GM21786 (cell line): ENCODE measurements at regions not wholly inside any gene's neighbourhood (a gene's known extent, or its start where the extent isn't known, plus 50 kb on each side); places are given as distances from the start of the nearest gene placed in this dataset.
"Not testable (repeated sequence)": the region's sequence is repeated elsewhere in the genome, so short reads cannot be mapped to it uniquely, and the experiment has no call there.

Experiments
- ATAC-seq: cut with Tn5 transposase; IDR thresholded peaks from one replicate; pipeline ENCODE4 v1.9.1; 2021; ENCODE audit not compliant: unreplicated experiment

DNA sequence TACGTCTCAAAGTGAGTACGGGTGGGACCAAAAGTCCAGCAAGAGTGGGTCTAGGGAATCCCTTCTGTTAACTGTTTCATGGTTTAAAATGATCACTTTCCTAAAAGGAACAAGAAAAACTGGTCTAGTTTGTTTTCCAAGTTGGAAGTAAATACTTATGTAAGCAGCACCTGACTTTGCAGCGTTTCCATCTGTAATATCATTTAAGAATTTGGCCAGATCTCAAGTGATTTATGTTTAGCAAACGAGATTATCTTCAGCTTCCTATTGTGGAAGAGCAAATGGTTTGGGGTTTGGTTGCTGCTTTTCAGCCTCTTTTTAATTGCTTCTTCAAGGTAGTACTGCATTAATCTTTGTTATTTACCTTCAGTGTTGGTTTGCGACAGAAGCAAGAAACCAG is 50.4 kb downstream of the FHIP1A start:
- no peak for ATAC-seq

GRCh38 chr4:151460434-151460833 is 51.5 kb downstream of the FHIP1A start:
- no peak for ATAC-seq

GRCh38 chr4:151462554-151462953 is 53.6 kb downstream of the FHIP1A start:
- ATAC-seq: no peak

- ATAC-seq: no peak
Measured at GRCh38 chr4:151468715-151469696, 60.0 kb downstream of the FHIP1A start.

- ATAC-seq: no peak
Measured at GRCh38 chr4:151469970-151470369, 61.0 kb downstream of the FHIP1A start.

GRCh38 chr4:151471728-151472127 is 62.8 kb downstream of the FHIP1A start:
- ATAC-seq: no peak

GRCh38 chr4:151472297-151472696 is 63.3 kb downstream of the FHIP1A start:
- ATAC-seq: no peak

GRCh38 chr4:151472711-151473110 is 63.7 kb downstream of the FHIP1A start:
- no peak for ATAC-seq

DNA sequence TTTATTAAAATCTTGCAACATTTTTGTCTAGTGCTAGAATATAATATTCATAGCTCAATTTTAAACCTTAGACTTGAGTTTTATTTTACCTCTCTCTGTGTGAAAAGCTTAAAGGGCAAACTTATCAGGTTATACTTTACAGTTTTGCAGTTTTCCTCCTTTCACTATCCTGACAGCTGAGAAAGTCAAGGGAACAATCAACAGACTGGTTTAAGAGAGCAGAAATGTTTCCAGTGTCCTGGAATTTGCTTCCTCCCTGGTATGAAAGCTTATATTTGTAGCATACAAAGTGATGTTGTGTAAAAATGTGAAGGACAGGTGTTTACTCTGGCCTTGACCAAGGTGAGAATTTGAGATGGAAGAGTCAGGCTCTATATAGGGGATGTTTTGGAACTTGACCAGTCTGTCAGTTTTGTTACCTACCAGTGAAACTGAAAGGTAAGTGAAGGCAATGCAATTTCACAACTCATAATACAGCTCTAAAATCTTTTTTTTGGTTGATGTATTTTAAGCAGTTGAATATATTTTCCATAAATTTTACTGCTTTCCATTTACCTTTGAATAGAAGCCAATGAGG is 64.6 kb downstream of the FHIP1A start:
- no peak for ATAC-seq

DNA sequence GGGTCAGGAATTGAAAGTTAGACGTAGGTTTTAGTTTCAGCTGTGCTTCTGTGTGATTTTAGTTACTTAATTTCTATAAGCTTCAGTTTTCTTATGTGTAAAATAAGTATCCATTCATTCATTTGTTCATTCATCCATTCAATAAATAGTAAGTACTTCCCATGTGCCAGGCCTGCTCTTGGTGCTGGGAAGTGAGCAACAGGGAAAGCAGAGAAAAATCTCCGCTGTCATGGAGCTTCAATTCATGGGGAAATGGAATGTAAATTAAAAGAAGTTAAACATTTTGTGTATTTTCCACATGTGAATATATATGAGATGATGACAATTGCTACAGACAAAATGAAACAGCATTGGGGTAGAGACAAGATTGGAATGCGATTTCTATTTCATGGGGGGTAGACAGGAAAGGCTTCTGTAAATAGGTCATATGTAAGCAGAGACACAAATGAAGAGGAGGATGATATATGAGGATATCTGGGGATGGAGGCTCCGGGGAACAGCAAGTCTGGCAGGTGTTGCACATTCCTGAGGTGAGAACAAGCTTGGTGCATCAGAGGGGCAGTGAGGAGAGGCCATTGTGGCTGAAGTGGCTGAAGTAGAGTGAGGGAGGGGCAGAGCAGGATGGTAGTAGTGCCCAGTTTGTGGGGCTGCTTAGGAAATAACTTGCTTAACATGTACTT is 66.2 kb downstream of the FHIP1A start:
- no peak for ATAC-seq

DNA sequence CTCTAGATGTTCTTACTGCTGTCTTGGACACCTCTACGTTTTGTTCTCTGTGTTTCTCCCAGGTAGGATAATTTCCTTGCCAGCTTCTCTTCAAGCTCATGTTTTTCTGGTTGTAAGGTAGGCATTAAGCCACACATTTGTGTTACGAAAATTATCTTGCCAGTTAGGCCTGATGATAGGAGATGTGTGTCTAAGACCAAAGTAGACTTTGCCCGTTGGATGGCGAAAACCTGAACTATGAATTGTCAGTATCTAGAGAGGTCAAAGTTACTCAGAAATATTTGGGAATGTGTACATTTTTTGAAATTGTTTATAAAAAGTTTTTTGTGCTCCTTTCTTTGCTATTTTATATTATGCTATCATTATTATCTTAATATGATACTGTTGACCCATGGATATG is 72.8 kb downstream of the FHIP1A start:
- ATAC-seq: no peak

DNA sequence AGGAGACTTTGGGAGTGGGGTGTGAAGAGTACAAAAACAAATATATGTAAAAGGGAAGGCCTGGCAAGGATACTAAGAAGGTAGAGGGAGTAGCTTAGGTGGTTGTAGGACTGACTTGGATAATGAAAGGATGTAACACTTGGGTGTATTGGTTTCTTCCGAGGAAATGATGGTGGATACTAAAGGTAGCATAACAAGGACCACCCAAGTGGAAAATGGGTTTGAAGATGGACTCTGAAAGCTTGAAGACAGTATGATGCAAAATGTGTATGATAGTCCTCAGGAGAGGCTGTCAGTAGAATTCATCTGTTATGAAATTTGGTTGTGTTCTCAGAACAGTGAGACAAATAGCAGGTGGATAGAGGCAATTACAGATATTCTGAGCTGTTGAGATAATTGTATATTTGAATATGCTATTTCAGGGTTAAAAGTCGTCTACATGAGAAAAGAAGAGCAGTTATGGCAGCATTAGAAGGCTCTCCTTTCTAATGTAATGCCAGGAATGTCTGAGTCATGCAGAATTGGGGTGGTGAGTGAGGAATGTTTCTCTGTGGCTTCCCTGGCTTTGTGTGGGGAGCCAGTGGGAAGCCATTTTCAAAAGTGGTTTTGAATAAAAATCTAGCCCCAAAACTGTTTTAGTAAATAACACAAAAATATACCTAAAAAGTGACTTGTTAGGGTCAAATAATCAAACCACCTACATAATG is 75.6 kb downstream of the FHIP1A start:
- ATAC-seq: no peak

GRCh38 chr4:151485541-151486131 is 76.7 kb downstream of the FHIP1A start:
- no peak for ATAC-seq

GRCh38 chr4:151486168-151486567 is 77.2 kb downstream of the FHIP1A start:
- no peak for ATAC-seq

DNA sequence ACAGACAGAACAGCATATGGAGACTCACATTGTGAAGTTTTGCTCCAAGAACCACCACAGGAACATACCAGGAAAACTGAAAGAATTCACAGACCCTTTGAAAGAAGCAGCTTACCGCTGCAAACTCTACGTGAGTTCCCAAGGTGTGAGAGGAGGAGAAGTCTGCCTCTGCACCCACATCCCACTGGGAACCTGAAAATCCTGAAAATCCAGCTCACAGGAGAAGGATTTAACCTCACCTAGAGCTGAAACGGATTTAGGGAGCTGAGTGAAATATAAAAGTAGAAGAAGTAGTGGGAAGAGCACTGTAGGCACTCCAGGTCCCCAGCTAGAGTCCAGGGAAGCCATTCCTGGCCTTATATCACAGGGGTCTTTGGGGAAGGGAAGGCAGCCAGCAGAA is 80.0 kb downstream of the FHIP1A start:
- ATAC-seq: no peak

DNA sequence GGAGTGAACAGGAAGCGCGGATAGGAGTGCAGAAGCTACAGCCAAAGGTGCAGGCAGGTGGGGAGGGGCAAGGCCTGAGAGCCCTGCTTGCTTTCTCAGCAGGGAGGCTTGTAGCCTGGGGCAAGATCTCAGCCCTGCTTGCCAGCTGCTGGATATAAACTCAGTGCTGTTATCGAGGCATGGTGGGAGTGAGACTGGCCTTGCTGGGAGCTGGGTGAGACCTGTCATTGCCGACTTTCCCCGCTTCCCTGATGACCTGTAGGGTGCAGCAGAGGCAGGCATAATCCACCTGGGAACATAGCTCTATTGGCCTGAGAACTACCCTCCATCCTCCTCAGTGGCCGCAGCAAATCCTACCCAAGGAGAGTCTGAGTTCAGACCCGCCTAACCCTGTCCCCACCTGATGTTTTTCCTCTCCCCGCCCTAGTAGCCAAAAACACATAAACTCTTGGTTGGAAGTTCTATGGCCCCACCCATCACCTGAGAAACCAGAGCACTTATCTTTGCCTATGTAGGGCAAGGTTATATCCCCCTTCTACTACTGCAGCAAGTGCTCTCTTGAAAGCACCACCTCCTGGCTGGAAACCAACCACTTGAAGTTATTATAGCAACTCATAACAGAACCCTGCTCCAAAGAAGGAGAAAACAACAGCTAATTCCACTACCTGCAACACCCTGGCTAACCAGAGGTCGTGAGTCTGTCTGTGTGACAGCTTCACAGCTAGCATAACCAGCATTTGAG is 80.7 kb downstream of the FHIP1A start:
- ATAC-seq: no peak

DNA sequence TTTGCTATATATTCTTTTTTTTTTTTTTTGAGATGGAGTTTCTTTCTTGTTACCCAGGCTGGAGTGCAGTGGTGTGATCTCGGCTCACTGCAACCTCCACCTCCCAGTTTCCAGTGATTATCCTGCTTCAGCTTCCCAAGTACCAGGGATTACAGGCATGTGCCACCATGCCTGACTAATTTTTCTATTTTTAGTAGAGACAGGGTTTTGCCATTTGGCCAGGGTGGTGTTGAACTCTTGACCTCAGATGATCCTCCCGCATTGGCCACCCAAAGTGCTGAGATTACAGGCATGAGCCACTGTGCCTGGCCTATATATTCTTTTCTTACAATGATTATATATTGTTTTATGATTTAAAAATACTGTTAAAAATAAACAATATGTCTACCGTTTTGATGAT is 86.6 kb downstream of the FHIP1A start:
- ATAC-seq: not testable (repeated sequence)

DNA sequence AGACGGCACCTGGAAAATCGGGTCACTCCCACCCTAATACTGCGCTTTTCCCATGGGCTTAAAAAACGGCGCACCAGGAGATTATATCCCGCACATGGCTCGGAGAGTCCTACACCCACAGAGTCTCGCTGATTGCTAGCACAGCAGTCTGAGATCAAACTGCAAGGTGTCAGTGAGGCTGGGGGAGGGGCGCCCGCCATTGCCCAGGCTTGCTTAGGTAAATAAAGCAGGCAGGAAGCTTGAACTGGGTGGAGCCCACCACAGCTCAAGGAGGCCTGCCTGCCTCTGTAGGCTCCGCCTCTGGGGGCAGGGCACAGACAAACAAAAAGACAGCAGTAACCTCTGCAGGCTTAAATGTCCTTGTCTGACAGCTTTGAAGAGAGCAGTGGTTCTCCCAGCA is 102.6 kb downstream of the FHIP1A start:
- not testable (repeated sequence) for ATAC-seq

DNA sequence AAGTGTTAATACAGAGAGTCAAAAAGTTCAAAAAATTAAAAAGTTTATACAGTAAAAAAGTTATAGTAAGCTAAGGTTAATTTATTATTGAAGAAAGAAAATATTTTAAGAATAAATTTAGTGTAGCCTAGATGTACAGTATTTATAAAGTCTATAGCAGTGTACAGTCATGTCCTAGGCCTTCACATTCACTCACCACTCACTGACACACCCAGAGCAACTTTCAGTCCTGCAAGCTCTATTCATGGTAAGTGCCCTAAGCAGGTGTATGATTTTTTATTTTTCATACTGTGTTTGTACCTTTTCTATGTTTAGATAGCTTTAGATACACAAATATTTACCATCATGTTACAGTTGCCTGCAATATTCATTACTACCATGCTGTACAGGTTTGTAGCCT is 108.9 kb downstream of the FHIP1A start:
- ATAC-seq: no peak

DNA sequence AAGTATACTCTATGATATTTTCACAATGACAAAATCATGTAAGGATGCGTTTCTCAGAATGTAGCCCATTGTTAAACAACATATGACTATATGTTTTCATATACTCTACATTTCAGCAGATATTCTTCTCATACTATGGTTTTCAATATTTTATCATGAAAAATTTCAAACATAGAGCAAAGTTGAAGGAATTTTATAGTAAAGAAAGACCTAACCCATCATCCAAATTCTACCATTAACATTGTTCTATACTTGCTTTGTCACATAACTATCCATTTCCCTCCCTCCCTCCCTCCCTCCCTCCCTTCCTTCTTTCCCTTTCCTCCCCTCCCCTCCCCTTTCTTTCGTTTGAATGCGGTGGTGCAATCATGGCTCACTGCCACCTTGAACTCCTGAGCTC is 109.4 kb downstream of the FHIP1A start:
- ATAC-seq: no peak
